Hematopoietic multipotent progenitor cell treated with erythropoietin and hydrocortisone succinate and interleukin-3 and kit ligand, for 15 days (in vitro differentiated cells): ENCODE measurements at regions not wholly inside any gene's neighbourhood (a gene's known extent, or its start where the extent isn't known, plus 50 kb on each side); places are given as distances from the start of the nearest gene placed in this dataset.
"Not testable (repeated sequence)": the region's sequence is repeated elsewhere in the genome, so short reads cannot be mapped to it uniquely, and the experiment has no call there.

Experiments
- DNase-seq: peaks from one replicate; pipeline ENCODE4 v3.0.0-alpha.2; 2015; ENCODE audit warnings: low spot score

DNA sequence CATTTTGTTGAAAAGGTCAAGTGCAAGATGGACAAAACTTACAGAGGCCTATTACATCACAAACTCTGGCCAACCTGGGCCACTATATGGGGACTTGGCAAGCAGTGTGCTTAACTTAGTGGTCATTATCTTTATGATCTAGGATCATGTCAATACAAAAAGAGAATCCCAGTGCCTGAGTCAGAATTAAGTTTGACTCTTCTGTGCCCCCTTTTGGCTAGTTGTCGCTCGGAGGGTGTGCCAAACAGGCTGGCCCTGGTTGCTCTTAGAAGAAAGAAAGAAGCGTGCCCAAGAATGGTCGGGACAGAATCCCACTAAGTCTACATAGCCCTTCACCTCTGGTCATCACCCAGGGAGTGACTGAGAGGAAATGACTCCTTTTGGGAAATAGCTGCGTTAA, 100.1 kb downstream of the EIF4E start:
- peak; percentile 38 for DNase-seq

DNA sequence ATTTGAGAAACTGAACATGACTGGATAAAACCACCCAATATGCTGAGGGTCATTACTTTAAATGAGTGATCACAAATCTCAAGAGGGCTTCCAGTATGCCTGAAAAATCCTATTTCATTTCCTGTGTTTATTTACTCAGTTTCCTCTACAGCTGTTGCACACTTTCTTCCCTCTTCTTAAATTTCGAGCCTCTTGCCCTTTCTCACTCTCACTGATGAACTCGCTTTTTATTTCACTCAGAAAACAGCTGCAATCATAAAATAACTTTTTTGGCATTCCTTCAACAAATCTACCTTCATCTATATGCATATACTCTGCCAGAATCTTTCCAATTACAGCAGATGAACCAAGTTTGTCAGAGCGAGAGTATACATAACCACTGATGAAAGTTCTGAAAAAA, 101.3 kb downstream of the EIF4E start:
- DNase-seq: no peak

DNA sequence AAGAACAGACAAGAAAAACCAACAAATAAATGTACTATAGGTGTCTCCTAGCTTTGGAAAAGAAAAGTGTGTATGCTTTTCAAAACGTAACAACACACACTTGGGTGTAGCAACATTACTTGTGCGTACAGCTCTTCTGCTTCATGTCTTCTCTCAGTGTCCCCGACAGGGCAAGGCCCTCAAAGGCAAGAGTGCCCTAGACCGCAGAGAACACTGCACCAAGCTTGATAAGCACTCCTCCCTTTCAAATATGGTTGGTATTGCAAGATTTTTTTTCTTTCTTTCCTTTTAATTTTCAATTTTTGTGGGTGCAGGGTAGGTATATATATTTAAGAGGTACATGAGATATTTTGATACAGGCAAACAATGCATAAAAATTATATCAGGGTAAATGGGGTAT, 106.8 kb downstream of the EIF4E start:
- DNase-seq: peak; percentile 44

DNA sequence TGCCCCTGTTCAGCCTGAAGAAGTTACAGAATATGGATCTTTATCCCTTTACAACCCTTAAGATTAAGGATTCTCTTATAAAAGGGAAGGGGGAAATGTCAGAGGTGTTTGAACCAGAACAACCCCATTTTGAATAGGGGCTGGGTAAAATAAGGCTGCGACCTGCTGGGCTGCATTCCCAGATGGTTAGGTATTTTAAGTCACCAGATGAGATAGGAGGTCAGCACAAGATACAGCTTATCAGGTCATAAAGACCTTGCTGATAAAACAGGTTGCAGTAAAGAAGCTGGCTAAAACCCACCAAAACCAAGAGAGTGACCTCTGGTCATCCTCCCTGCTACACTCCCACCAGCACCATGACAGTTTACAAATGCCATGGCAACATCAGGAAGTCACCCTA, 110.8 kb downstream of the EIF4E start:
- DNase-seq: not testable (repeated sequence)

DNA sequence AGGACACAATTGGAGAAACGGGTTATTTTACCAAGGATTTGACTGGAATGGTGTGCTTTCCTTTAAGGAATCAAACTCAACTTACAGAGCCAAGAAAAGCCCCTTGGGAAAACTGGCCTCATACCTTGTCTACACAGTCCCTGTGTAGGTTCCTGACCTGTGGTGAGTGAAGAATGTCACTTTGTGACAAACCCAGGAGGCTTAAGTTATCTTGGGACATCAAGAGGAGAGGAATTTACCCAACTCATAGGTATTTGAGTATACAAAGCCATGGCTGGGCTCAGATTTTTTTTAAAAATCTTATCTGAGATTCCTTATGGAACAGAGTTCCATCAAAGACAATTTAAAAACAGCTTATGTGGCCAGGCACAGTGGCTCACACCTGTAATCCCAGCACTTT, 112.1 kb downstream of the EIF4E start:
- DNase-seq: no peak

DNA sequence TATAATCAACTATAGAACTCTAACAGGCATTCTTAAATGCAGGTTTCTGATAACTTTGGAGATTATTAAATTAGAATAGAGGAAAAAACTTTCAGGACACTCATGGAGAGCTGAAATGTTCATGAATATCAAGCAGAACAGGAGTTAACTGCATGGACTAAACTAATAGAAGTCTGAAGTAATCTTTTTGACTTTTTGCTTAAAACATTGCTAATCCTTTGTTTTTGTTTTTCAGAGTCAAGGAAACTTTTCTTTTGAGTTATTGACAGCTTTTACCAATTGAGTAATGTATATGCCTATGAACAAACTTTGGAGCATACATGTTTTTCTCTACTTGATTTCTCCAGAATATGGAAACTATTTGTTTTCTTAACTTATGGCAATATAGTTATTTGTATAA, 112.5 kb downstream of the EIF4E start:
- no peak for DNase-seq

DNA sequence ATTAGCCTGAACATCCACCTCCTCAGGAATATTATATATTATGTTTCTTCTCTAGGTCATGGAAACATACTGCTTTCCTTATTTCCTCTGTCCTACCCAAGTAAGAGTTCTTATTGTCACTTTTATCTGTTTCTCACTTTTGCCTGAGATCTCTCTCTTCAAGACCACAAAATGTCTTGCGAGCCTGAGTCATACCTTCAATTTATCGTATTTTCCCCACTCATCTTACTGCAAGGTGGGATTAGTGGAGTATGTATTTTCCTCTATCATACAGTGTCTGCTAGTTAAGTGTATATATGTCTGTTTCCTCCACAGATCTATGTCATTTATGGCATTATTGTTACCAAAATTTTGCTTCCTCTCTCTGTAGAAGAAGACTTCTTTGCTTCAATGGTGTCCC, 124.5 kb downstream of the EIF4E start:
- no peak for DNase-seq

DNA sequence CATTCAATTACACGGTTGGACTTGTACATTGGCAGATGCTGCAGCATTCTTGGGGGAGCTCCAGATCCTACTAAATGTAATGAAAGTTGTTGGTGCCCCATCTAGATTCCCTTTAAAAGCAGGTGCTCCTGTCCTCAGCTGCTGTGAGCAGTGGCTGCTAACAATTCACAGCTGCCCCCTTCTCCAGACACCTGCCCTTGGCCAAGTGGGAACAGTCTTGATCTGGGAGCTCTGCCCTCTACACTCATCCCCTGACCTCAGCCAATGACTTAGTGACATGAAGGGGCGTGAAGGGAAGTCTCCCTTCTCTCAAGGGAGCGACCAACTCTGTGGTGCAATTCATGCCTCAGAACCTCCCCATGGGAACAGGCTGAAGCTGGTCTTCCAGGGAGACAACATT, 125.7 kb downstream of the EIF4E start:
- DNase-seq: no peak

DNA sequence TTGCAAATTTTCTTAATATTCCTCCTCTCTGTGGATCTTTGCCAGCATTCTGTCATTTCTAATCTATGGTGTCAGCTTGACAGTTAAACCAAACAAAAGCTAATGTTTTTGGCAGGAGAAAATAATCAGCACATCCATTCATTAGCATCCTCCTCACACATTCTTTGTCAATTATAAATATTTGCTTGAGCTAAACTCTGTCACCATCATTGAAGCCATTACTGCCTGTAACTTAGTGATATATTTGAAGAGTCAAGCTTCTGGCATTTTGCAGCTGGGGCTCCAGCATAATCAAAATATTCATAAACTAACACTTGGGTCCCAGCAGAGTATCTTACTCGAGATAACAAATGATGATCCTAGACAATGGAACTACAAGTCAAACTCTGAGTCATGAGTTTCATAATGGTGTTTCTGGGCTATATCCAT, 126.1 kb downstream of the EIF4E start:
- no peak for DNase-seq

DNA sequence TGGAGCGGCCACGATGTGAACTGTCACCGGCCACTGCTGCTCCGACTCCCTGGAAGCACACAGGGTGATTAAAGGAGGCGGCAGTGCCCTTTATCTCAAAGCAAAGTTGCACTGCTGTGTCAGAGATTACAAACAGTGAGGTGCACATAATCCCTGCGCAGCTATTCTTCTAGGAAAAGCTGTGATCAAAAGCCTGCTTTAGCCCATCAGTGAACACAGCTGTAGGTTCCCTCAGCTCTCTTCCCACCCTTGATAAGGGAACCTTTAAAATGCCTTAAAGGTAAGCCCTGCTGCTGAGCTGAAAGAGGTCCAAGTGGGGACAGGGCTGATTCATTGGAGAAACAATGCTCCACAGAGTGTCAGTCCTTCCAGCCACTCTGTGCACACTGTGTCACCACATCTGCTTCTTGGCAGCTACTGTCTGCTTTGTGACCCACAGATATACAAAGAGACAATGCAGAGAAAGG, 127.6 kb downstream of the EIF4E start:
- no peak for DNase-seq

DNA sequence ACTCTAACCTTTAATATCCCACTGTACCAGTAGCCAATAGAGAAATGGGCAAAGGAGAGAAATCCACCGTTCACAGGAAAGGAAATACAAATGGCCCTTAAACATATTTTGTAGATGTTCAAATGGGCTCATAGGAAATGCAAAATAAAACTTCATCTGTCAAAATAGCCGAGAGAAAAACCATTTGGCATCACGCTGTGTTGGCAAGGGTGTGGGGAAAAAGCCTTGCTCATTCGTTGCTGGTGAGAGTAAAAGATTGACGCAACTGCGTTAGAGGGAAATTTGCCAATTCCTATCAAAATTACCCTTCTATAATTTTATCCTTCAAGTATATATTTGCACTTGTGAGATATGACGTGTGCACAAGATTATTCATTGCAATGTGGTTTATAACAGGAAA, 131.9 kb downstream of the EIF4E start:
- DNase-seq: no peak

DNA sequence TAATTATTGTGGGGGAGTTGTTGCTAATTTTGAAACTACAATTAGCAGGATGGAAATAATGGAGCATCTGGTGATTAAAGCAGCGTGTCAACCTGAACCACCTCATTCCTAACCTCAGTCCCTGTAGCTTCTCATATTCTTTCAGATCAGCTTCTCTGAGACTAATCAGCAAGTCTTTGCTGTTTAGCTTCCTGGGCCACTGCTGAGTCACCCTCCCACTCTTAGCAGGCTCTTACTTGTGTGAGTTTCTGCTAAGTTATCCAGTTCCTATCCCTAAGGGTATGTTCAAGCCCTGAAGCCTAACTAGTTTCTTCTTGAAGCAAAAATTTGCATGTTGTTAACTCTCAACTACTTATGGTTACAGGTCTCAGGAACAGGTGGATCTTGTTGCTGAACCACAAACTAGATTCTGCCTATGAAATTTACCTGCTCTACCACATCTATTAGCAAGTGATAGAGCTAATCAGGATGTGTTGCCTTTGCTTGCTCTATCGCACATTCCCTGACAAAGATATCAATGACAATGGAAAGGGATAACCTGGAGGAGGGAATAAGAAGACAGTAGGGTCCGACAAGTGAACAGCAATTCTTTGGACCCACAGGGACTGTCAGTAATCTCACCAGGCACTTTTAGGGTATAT, 134.2 kb downstream of the EIF4E start:
- DNase-seq: peak; percentile 9

DNA sequence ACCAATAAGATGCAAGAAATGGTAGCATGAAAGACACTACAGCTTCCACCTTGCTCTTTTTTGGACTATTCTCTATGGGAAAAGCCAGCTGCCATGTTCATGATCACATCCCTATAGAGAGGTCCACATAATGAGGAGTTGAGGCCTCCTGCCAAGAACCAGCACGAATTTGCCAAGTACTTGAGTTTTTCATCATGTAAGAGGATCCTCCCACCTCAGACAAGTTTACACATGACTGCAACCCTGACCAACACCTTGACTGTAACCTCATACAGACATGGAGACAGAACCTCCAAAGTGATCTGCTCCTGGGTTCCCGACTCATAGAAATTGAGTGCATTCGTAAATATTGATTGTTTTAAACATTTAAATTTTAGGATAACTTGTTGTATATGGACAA, 135.2 kb upstream of the TSPAN5 start:
- DNase-seq: no peak

DNA sequence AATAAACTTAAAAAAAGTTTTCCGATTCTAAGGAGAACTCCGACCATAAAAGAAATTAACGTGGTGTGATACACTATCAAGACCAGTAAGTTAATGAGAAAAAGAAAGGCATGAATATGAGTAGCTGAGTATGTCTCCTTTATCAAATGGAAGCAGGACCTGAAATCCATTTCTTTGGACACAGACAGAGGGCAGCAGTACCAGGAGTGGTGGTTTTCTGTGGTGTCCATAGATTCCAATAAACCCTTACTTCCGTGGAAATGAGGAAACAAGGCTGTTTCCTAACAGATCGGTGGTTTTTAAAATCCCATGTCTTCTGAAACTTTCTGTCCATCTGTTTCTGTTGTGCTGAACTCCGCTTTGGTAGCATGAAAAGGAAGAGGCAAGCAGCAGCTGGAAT, 128.5 kb upstream of the TSPAN5 start:
- DNase-seq: no peak

DNA sequence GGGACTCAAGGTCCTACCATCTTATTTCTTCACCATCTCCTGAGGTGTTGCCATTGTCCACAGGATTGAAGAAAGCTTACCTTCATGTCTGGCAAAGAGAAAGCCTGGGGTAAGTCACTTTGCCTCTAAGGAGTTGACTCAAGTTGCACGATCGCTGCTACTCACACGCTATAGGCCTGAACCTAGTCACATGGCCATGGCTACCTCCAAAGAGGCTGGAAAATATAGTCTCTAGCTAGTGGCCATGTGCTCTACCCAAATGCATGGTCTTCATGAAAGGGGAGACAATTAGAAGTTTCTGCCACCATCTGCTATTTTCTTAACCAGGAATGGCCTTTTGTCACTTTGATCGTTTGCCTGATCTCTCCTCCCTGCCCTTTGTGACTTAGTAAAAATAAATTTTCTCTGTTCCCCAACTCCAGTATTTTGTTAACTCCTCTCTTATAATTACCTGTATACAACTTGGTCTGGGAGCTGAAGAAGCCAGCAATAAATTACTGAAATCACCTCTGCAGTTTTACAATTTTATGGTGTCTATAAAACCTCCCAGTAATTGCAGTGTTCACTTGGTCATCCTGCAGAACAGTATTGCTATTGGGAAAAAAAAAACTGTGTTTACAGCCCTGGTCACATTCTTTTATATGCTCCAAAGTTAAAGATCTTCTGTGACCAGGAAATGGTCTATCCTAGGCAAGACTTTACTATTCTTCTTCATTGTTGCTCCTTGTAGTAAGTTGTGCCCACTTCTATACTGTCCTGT, 126.7 kb upstream of the TSPAN5 start:
- no peak for DNase-seq

DNA sequence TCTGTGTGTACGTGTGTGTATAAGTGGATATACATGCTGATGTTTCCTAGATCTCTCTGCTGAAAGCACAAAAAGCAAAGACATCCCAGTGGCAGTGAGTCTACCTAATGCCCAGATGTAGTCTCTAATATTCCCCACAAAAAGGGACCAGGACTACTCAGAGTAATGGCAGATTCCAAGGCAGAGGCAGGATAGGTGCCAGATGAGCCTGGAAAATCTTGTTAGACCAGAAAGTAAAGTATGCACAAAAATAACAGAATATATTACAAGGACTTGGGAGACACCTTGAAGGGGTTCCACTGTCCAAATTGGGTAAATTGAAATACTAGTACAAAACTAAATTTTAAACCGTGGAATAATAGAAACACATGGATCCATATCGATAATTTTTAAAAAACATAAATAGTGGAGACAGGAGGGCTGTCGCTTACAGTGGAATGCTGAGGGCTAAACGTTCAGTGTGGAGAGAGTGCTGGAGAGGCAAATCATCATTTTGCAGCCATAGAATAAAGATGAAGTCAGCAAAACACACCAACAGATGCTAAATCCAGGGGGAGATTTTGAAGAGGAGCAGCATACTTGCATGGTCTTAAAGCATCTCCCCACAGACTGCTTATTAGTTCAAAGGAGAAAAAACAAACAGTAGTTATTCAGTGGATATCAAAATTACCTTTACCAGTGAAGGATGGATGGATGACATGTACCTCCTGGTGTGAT, 123.4 kb upstream of the TSPAN5 start:
- DNase-seq: no peak

DNA sequence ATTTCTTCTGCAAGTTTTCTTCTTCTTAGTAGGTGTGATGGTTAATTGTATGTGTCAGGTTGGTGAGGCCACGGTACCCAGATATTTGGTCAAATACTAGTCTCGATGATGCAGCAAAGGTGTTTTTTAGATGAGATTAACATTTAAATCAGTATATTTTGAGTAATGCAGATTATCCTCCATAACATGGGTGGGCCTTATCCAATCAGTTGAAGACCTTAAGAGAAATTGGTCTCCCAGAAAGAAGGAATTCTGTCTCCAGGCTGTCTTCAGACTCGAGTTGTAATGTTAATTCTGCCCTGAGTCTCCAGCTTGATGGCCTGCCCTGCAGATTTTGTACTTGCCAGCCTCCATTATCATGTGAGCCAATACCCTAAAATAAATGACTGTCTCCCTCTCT, 122.5 kb upstream of the TSPAN5 start:
- no peak for DNase-seq

DNA sequence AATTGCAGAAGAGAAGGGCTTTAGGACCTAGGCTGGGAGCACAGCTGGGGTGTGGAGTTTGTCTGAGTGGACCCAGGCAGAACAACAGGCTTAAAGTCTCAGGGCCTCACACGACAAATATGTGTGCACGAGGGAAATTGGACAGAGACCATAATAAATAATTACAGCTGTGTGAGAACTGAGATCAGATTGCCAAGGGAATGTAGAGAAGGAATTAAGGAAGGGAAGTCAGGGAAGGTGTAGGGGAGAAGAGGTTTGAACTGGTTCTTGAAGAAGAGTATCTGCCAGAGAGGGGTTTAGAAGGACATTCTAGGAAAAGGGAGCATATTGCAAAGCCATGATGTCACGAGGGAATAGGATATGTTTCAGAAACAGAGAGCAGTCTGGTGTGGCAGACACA, 120.7 kb upstream of the TSPAN5 start:
- no peak for DNase-seq

DNA sequence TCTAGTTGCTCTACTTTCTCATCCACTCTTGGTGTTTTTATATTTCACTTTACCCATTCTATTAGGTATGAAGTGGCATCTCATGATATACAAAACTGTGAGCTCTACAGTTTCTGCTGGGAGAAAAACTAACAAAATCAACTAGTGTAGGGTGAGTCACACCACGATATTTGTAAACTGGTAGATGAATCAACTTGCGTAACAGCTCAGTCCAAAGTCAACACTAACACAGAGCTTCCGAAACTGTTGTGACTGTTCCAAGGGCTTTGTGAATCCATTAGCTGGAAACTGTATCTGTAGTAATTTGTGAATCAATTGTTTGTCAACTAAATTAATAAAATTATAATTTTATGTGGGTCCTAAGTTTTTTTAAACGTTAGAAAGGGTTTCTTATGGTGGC, 119.8 kb upstream of the TSPAN5 start:
- no peak for DNase-seq

DNA sequence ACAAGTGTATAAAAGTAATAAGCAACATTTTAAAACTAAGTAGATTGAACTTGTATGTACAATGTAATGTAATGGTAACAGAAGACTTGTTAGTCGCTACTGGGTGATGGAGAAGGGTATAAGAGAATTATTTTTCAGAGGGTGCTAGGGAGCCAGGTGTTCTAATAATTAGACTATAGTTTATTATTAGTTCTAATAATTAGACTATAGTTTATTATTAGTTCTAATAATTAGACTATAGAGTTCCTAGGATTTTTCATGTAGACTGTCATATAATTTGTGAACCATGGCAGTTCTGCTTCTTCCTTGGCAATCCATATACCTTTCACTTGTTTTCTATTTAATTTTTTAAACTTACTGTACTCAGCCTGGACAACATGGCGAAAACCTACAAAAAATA, 117.3 kb upstream of the TSPAN5 start:
- no peak for DNase-seq

DNA sequence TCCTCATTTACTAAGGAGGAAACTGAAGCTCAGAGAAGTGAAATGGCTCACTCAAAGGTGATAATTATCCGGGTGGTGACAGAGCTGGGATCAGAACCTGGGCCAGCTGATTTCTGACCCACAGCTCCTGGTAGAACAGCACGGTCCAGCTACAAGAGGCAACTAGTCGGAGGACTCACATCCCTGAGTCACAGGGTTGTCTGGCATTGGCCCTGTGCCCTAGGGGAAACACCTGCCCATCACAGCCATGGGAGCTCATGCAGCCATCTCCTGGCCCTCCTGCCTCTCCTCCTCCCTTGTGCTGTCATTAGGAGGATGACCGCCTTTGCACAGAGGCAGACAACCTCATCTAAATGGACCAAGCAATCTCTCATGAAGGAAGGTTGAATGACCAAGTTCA, 115.2 kb upstream of the TSPAN5 start:
- DNase-seq: no peak

DNA sequence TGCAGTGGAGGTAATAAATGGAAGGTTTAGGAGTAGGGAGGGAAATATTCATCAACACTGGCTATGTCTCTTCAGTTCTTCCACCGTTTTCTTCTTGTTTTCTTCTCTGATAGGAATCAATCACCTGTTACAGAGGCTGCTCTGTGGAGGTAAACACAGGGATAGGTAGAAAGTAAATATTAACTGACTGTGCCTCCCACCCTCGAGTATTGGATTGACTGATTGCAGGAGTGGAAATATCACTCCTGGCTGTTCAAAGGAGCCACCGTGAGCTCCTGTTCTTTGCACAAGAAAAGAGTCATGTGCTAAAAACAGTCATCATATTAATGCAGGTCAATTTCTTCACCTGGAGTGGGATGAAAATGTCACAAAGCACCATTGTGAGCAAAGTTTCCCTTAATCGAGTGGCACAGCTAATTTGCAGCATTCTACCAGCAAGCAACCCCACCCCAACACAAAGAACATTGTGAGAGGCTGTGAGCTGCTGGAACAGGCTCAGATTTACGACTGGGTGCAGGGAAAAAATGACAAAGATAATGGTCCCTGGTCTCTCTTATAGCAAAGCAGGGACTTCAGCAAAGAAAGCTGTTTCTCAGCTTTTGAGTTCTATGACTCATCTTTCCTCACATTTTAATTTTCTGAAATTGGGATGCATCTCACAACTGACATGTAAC, 113.7 kb upstream of the TSPAN5 start:
- DNase-seq: no peak

DNA sequence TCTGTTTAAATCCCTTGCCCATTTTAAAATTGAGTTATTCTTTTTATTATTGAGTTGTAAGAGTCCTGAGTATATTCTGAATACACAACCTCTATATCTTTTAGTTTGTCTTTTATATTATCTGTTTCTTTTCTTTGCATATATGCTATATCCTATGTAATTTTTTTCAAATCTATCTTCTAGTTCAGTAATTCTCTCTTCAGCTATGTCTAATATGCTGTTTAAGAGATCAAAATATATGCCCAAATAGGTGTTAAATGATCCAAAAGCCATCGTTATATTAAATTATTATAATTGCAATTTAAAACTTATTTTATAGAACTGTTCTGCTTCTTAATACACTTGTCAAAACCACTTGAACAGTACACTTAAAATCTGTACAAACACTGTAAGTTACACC, 107.4 kb upstream of the TSPAN5 start:
- DNase-seq: no peak
